A549 (cell line): ENCODE measurements at regions not wholly inside any gene's neighbourhood (a gene's known extent, or its start where the extent isn't known, plus 50 kb on each side); places are given as distances from the start of the nearest gene placed in this dataset.

Experiments used
- CBX8 ChIP-seq: fragments of 200-600 bp; sonication (generic); IDR thresholded peaks from 2 replicates; pipeline ENCODE4 v1.6.1; 2016
- CEBPB ChIP-seq, 2 experiments: fragments of >200 bp in 1 of 2; sonication (Bioruptor Twin) in 1 of 2; formaldehyde crosslinking in 1 of 2; IDR thresholded peaks; 2 replicates each; pipeline ENCODE4 v1.6.1; 2012 to 2016
- CHD2 ChIP-seq: fragments of 150-350 bp; IDR thresholded peaks from 2 replicates; pipeline ENCODE4 v1.6.1; 2014; ENCODE audit warnings: low read length; ENCODE audit not compliant: partially characterized antibody
- CTCF ChIP-seq: fragments of >200 bp; sonication (Bioruptor Twin); formaldehyde crosslinking; IDR thresholded peaks from 3 replicates; pipeline ENCODE4 v1.5.1; 2016
- E2F6 ChIP-seq: IDR thresholded peaks from 2 replicates; pipeline ENCODE4 v1.6.1; 2012; ENCODE audit warnings: low read depth, borderline replicate concordance
- JUN ChIP-seq, 2 experiments: fragments of >200 bp; sonication (Bioruptor Twin); formaldehyde crosslinking; IDR thresholded peaks; 2 replicates in 1 of 2; 3 replicates in 1 of 2; pipeline ENCODE4 v1.6.1; 2016 to 2017
- POLR2A ChIP-seq: IDR thresholded peaks from 2 replicates; pipeline ENCODE4 v1.6.1; 2012; ENCODE audit warnings: mild to moderate bottlenecking, low read length
- RAD21 ChIP-seq, 2 experiments: fragments of >200 bp in 1 of 2; sonication (Bioruptor Twin) in 1 of 2; formaldehyde crosslinking in 1 of 2; IDR thresholded peaks in 1 of 2; conservative IDR thresholded peaks in 1 of 2; 2 replicates in 1 of 2; 3 replicates in 1 of 2; pipeline ENCODE4 v1.6.1; 2012 to 2018; ENCODE audit warnings: inconsistent platforms in 1 of 2
- RNF2 ChIP-seq: fragments of 200-600 bp; sonication (generic); IDR thresholded peaks from 2 replicates; pipeline ENCODE4 v1.6.1; 2016; ENCODE audit warnings: low read depth, mild to moderate bottlenecking, antibody characterized with exemption, moderate library complexity, borderline replicate concordance
- SMC3 ChIP-seq: fragments of >200 bp; sonication (Bioruptor Twin); formaldehyde crosslinking; IDR thresholded peaks from 3 replicates; pipeline ENCODE4 v1.6.1; 2018; ENCODE audit warnings: inconsistent platforms
- SREBF2 ChIP-seq: fragments of 450-650 bp; IDR thresholded peaks from 2 replicates; pipeline ENCODE4 v1.6.1; 2014; ENCODE audit warnings: mild to moderate bottlenecking, moderate library complexity
- ZSCAN20 ChIP-seq: fragments of 250-450 bp; sonication (Bioruptor Pico); IDR thresholded peaks from 2 replicates; pipeline ENCODE4 v1.8.0; 2022; ENCODE audit warnings: mild to moderate bottlenecking, moderate library complexity
- TF ChIP-seq, protein P1 (sequence below): fragments of 250-450 bp; sonication (Bioruptor Pico); IDR thresholded peaks from 2 replicates; pipeline ENCODE4 v1.5.0; 2021; ENCODE audit warnings: mild to moderate bottlenecking, moderate library complexity, borderline replicate concordance
- TF ChIP-seq, protein P2 (sequence below): fragments of 250-450 bp; sonication (Bioruptor Pico); IDR thresholded peaks from 2 replicates; pipeline ENCODE4 v1.5.0; 2020; ENCODE audit warnings: low read depth, mild to moderate bottlenecking, moderate library complexity

GRCh38 chr6:6909111-6909510, 198.7 kb upstream of the RREB1 start:
- TF ChIP-seq CTCF (no peak), CBX8 (no peak), POLR2A (no peak), E2F6 (no peak), RAD21 (conservative IDR thresholded peaks at IDR 0.05 in 1 of 2, IDR thresholded peaks at IDR 0.05 in 1 of 2) (no peak), CEBPB (IDR thresholded peaks at IDR 0.05) (no peak), JUN (IDR thresholded peaks at IDR 0.05) (no peak), SREBF2 (no peak), RNF2 (no peak), CHD2 (no peak), ZSCAN20 (CRISPR knock-in tag) (no peak), SMC3 (no peak)
- TF ChIP-seq, protein P1, sequence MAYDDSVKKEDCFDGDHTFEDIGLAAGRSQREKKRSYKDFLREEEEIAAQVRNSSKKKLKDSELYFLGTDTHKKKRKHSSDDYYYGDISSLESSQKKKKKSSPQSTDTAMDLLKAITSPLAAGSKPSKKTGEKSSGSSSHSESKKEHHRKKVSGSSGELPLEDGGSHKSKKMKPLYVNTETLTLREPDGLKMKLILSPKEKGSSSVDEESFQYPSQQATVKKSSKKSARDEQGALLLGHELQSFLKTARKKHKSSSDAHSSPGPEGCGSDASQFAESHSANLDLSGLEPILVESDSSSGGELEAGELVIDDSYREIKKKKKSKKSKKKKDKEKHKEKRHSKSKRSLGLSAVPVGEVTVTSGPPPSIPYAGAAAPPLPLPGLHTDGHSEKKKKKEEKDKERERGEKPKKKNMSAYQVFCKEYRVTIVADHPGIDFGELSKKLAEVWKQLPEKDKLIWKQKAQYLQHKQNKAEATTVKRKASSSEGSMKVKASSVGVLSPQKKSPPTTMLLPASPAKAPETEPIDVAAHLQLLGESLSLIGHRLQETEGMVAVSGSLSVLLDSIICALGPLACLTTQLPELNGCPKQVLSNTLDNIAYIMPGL (CRISPR knock-in tag): no peak
- TF ChIP-seq, protein P2, sequence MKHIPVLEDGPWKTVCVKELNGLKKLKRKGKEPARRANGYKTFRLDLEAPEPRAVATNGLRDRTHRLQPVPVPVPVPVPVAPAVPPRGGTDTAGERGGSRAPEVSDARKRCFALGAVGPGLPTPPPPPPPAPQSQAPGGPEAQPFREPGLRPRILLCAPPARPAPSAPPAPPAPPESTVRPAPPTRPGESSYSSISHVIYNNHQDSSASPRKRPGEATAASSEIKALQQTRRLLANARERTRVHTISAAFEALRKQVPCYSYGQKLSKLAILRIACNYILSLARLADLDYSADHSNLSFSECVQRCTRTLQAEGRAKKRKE: no peak
